NCI-H1105 (cell line): ENCODE measurements at regions not wholly inside any gene's neighbourhood (a gene's known extent, or its start where the extent isn't known, plus 50 kb on each side); places are given as distances from the start of the nearest gene placed in this dataset.
"Not testable (repeated sequence)": the region's sequence is repeated elsewhere in the genome, so short reads cannot be mapped to it uniquely, and the experiment has no call there.

Source experiments
- DNase-seq: peaks from one replicate; lab custom pipeline; 2025; lab: John Stamatoyannopoulos, UW

DNA sequence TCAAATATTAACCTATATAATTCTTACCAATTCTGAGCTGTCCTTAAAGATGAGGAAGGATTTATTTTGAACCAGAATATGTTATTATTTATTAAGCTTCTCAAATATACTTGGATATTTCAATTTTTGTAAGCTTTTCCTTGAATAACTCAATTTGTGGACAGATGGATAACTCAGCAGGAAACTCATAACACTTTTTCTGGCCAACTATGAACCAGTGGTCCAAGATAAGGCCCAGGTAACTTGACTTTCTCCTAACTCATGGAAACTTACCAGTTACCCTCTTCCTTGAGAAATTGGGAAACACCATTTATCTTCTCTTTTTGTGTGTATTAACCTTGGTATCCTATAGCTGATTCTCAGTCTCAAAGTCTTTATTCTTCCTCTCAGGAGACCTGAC, 427.5 kb upstream of the SYNCRIP start:
- DNase-seq, result no peak

DNA sequence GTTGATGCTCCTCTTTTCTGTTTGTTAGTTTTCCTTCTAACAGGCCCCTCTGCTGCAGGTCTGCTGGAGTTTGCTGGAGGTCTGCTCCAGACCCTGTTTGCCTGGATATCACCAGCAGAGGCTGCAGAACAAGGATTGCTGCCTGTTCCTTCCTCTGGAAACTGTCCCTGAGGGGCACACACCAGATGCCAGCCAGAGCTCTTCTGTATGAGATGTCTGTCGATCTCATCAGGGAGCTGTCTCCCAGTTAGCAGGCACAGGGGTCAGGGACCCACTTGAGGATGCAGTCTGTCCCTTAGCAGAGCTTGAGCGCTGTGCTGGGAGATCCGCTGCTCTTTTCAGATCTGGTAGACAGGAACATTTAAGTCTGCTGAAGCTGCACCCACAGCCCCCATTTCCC, 422.3 kb upstream of the SYNCRIP start:
- not testable (repeated sequence) for DNase-seq

DNA sequence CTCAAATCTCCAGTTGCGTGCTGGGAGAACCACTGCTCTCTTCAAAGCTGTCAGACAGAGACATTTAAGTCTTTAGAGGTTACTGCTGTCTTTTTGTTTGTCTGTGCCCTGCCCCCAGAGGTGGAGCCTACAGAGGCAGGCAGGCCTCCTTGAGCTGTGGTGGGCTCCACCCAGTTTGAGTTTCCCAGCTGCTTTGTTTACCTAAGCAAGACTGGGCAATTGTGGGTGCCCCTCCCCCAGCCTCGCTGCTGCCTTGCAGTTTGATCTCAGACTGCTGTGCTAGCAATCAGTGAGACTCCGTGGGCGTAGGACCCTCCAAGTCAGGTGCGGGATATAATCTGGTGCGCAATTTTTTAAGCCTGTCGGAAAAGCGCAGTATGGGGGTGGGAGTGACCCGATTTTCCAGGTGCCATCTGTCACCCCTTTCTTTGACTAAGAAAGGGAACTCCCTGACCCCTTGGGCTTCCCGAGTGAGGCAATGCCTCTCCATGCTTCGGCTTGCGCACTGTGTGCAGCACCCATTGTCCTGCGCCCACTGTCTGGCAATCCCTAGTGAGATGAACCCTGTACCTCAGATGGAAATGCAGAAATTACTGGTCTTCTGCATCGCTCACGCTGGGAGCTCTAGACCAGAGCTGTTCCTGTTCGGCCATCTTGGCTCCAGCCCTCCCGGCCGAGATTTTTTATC, 414.8 kb upstream of the SYNCRIP start:
- peak; percentile 11 for DNase-seq

DNA sequence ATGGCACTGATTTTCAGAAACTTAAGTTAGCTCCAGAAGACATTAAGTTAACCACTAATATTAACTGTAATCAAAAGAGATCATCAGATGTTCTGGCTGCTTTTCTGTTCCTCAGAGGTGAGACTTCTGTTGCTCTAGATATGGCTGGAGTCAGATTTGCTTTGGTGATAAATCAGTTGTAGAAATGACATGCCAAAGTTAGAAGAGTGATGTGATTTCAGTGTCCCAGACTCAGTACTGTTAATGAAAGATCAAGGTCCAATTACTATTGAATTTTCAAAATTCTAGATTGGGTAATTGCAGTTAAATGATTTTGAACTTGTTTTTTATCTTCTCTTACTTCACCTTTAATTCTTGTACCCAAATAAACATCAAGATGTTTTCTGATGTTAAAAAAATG, 402.4 kb upstream of the SYNCRIP start:
- no peak for DNase-seq

- DNase-seq, result no peak
These were observed 399.5 kb upstream of the SYNCRIP start for GRCh38 chr6:86042214-86042613.

DNA sequence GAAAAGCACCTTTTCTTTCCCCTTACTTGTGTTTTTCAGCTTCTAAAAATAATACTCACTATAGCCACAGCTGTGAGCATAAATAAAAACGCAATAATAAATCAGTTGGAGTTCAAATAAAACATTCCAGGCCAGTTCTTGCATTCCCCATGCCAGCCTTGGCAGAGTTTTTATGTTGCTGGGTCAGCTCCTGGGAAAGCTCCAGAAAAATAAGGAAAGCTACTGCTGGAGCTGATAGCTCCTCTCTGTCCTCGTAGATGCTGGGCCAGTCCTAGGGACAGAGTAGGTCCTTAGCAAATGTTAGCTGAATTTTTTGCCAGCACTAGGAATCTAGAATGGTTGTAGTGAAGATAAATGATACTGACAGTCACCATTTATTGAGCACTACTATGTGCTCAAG, 389.0 kb upstream of the SYNCRIP start:
- no peak for DNase-seq

- DNase-seq, result no peak
These were observed 388.2 kb upstream of the SYNCRIP start for GRCh38 chr6:86030875-86031274.

GRCh38 chr6:86028776-86029175, 386.1 kb upstream of the SYNCRIP start:
- DNase-seq, result no peak

- not testable (repeated sequence) for DNase-seq
These were observed 384.2 kb upstream of the SYNCRIP start for GRCh38 chr6:86026890-86027289.

GRCh38 chr6:86017236-86017635, 374.6 kb upstream of the SYNCRIP start:
- DNase-seq, result no peak

- DNase-seq, result no peak
These were observed 373.9 kb upstream of the SYNCRIP start for GRCh38 chr6:86016567-86016966.

DNA sequence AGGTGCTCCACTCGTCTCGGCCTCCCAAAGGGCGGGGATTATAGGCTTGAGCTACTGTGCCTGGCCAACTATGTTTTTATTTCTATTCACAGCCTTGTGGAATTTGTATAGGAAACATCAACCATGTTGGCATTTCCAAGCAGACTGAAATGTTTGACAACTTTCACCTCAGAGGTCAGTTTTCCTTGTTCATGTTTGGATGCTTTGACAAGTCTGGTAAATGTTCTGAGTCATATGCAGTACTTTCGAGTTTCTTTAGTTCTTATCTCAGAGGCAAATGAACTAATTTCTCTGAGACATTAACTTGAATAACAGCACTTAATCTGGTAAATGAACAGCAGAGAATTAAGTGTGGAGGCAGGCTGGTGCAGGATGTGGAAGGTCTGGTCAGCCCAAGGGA, 373.4 kb upstream of the SYNCRIP start:
- DNase-seq, result no peak

- not testable (repeated sequence) for DNase-seq
These were observed 370.3 kb upstream of the SYNCRIP start for GRCh38 chr6:86012991-86013390.

DNA sequence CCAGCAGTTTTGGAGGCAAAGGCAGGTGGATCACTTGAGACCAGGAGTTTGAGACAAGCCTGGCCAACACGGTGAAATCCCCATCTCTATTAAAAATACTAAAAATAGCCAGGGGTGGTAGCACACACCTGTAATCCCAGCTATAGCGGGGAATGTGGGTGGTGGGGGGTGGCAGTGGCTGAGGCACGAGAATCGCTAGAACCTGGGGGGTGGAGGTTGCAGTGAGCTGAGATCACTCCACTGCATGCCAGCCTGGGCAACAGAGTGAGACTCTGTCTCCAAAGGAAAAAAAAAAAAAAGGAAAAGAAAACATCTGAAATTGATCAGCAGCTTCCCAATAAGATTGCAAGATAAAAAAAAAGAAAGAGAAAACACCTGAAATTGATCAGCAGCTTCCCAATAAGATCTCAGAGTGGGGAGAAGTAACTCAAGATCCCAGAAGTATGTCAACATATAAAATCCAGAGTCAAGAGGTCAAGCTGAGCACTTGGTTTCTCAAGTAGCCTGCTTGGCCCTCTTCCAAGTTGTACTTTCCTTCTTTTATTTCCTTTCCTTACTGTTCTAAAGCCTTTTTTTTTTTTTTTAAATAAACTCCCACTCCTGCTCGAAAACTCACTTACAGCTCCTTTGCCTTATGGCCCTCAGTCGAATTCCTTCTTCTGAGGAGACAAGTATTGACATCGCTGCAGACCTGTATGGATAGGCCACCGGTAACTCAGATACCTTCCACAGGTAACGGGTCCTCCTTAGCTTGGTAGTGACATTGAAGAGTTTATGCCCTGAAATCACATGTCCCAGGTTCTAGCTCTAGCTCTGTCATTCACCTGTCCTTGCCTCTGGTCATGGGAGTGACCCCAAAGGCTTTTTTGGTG, 368.5 kb upstream of the SYNCRIP start:
- no peak for DNase-seq

DNA sequence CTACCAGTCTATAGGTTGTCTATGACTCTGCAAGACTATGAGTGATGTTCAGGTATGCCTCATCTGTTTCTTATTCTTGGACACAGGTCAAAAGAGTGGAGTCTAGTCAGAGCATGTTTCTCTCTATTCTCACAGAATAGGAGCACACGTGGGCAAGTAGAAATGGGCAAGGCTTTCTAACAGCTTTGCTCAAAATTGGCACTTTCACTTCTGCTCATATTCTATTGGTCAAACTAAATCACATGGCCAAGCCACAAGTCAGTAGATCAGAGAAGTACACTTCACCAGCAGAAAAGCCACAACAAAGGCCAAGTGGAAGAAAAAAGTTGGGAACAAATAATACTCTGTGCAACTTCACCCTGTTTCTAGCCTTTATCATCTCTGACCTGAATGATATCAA, 354.5 kb upstream of the SYNCRIP start:
- no peak for DNase-seq

- no peak for DNase-seq
These were observed 353.3 kb upstream of the SYNCRIP start for GRCh38 chr6:85996034-85996375.

DNA sequence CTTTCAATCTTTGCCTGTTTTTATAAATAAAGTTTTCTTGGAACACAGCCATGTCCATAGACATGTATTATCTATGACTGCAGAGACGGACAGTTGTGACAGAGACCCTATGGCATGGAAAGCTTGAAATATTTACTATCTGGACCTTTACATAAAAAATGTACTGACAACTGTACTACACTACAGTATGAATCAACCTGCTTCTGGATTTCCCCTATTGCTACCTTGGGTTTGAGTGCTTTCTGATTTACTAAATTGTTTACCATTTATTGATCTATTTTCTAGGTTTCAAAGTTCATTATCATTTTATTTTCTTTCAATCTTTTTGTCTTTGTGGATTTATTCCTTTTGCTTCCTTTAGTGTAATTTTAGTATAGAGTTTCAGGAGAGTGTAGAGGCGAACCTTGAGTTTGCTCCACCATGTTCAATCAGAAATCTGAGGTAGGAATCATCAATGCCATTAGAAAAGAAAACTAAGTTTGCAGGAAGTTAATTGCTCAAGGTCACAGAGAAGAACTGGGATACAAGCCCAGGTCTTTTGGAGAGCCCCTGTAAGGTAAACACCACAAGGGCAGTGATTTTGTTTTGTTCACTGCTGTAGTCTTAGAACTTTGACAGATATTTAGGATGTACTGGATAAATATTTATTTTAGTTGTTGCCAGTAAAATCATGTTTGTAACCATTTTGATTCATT, 352.8 kb upstream of the SYNCRIP start:
- no peak for DNase-seq

DNA sequence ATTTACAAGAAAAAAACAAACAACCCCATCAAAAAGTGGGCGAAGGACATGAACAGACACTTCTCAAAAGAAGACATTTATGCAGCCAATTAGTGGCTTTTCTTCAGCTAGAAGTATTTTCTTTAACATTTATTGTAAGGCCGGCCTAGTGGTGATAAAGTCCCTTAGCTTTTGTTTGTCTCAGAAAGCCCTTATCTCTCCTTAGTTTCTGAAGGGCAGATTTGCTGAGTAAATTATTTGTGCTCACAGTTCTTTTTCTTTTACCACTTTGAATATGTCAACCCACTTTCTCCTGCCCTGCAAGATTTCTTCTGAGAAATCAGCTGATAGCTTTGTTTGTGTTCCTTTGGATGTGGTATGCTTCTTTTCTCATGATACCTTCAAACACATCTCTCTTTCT, 344.0 kb upstream of the SYNCRIP start:
- no peak for DNase-seq

DNA sequence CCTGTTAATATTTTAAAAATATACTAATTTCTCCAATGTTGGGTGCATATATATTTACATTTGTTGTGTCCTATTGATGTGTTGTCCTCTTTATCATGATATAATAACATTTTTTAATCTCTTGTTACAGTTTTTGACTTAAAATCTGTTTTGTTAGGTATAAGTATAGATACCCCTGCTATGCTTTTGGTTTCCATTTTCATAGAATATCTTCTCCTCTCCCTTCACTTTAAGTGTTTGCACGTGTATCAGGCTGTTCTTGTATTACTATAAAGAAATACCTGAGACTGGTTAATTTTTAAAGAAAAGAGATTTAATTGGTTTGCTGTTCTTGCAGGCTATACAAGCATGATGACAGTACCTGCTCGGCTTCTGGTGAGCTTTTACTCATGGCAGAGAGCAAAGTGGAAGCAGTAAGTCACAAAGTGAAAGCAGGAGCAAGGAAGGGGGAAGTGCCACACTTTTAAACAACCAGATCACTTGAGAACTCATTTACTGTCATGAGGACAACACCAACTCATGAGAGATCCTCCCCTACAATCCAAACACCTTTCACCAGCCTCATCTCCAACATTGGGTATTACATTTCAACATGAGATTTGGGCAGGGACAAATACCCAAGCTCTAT, 340.5 kb upstream of the SYNCRIP start:
- no peak for DNase-seq

DNA sequence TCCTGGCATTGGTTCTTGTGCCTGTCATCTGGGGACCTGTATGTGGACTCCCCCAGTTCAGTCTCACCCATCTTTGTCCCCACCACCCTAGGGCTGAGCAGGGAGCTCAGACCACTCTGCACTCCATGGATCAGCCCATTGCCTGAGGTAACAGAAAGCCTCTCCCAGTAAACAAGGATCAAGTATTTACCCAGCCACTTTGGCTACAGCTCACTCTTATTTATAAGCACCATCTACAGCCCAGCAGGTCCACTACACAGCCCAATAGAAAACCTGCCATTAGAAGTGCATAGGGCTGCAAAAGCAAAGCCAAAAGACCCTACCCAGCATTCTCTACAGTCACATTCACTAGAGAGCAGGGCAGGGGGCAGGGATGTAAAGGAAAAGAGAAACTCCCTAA, 335.0 kb upstream of the SYNCRIP start:
- no peak for DNase-seq

DNA sequence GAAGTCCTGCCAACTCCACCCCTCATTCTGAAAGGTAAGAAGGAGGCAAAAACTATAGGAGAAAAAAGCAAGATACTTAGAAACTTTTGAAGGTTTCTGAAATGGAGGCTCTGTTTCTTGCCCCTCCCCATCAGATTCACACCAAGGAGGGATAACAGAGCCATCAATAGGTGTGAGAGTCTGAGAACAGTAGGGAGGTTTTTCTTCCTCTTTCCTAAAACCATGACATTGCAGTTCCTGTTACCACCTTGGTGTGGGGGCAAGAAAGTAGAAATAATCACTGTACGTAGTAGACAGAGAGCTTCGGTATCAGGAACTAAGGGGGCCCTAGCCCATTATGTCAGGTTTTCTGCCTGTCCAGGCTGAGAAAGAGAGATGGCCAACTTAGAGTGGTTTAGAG, 333.3 kb upstream of the SYNCRIP start:
- DNase-seq, result no peak

GRCh38 chr6:85971238-85971637, 328.6 kb upstream of the SYNCRIP start:
- DNase-seq, result no peak

DNA sequence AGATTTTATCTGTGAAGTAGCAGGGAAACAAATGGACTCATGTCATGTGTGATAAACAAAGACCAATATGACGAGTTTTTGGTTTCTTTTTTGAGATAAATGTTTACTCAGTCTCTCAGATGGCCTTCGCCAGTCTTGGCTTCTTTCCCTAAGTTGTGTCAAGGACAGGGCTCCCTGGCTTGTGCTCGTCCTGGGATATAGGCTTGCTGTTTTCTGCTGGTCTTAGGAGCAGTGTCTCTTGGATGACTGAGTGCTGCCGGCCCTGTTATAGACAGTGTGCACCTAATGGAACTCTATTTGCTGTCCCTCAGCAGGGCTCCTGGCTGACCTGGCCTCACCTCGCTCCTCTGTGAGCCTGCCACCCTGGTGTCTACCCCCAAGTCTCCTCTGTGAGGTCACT, 324.1 kb upstream of the SYNCRIP start:
- no peak for DNase-seq
